Peyer's patch (tissue), 4 donors: ENCODE measurements at regions not wholly inside any gene's neighbourhood (a gene's known extent, or its start where the extent isn't known, plus 50 kb on each side); places are given as distances from the start of the nearest gene placed in this dataset.

ENCODE experiments used
- DNase-seq, 3 donors: peaks; one replicate each; pipeline ENCODE4 v3.0.0-alpha.2; 2017 to 2019
- H3K27ac ChIP-seq, 4 donors: fragments of 200-600 bp; sonication (generic); one replicate each; pipeline ENCODE4 v1.5.1; 2016 to 2019
- H3K27me3 ChIP-seq, 2 donors: fragments of 200-600 bp; sonication (generic); one replicate each; pipeline ENCODE4 v1.5.1; 2019
- H3K36me3 ChIP-seq, 3 donors: fragments of 200-600 bp; sonication (generic); one replicate each; pipeline ENCODE4 v1.5.1; 2016 to 2019
- H3K4me1 ChIP-seq, 4 donors: fragments of 200-600 bp; sonication (generic); one replicate each; pipeline ENCODE4 v1.5.1; 2016 to 2019
- H3K4me3 ChIP-seq, 4 donors: fragments of 200-600 bp; sonication (generic); 1 replicate in 3 of 4; 2 replicates in 1 of 4; pipeline ENCODE4 v1.5.1; 2016 to 2019; ENCODE audit warnings: mild to moderate bottlenecking in 1 of 4
- H3K9me3 ChIP-seq, 4 donors: fragments of 200-600 bp; sonication (generic); one replicate each; pipeline ENCODE4 v1.5.1; 2016 to 2019; ENCODE audit warnings: mild to moderate bottlenecking in 1 of 4
- CTCF ChIP-seq, 6 experiments: fragments of 450-650 bp in 4 of 6; fragments of 200-600 bp in 2 of 6; sonication (generic) in 1 of 6; IDR thresholded peaks; one replicate each; pipeline ENCODE4 v1.5.1; 2017 to 2019; ENCODE audit warnings: antibody characterized with exemption in 6 of 6, mild to moderate bottlenecking in 3 of 6, moderate library complexity in 1 of 6
- POLR2A ChIP-seq, 2 donors: fragments of 450-650 bp; IDR thresholded peaks; one replicate each; pipeline ENCODE4 v1.5.1; 2017; ENCODE audit warnings: antibody characterized with exemption in 2 of 2, mild to moderate bottlenecking in 2 of 2, moderate library complexity in 2 of 2

- no peak overlapping the region for H3K4me3 ChIP-seq
- no peak for DNase-seq
- peaks cover 0 to 8% (median 0%) of the 10 kb centered on the region in 4 donors for H3K4me1 ChIP-seq
- no peaks in the 10 kb centered on the region for H3K9me3 ChIP-seq
- no peak for TF ChIP-seq CTCF (IDR thresholded peaks at IDR 0.05)
- no peak for TF ChIP-seq POLR2A (IDR thresholded peaks at IDR 0.05)
- H3K36me3 ChIP-seq: no peaks in the 10 kb centered on the region
- H3K27ac ChIP-seq: no peak overlapping the region
- H3K27me3 ChIP-seq: no peaks in the 10 kb centered on the region
Measured at GRCh38 chr16:87233928-87234327, 83.3 kb downstream of the C16orf95 start.

GRCh38 chr16:87234601-87235000, 82.6 kb downstream of the C16orf95 start:
- H3K27ac ChIP-seq: no peak overlapping the region
- no peaks in the 10 kb centered on the region for H3K27me3 ChIP-seq
- H3K36me3 ChIP-seq: no peaks in the 10 kb centered on the region
- TF ChIP-seq CTCF (IDR thresholded peaks at IDR 0.05) (no peak), POLR2A (IDR thresholded peaks at IDR 0.05) (no peak)
- H3K9me3 ChIP-seq: no peaks in the 10 kb centered on the region
- no peak for DNase-seq
- peaks cover 0 to 8% (median 0%) of the 10 kb centered on the region in 4 donors for H3K4me1 ChIP-seq
- H3K4me3 ChIP-seq: no peak overlapping the region

DNA sequence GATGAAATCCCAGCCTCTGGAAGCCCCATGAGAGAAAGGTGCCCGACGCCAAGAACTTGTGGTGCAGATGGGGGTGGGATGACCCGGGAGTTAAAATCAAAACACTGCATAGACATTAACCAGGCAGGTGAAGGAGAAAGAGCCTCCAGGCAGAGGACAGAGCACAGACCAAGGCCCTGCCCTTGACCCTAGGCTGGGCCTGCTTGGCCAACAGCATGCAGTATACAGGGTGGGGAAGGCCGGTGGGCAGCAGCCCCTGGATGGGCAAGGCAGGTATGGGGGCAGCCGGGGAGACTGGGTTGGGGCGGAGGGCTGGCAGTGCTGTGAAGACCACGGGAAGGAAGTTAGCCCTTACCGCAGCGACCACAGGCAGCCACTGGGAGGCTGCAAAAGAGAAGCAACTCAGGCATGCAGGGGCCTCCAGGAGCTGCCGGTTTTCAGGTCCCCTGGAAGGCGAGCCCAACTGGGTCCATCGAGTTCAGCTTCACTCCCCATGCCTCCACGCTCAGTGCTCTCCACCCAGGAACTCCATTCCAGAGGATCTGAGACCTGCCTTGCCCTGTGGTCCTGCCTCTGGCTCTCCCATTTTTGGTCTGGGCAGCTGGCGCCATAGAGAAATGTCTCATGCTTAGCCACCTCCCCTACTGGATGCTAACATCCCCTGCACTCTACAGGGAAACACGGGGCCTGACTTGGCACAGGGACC, 81.2 kb downstream of the C16orf95 start:
- Histone ChIP-seq H3K4me1 (peaks cover 0 to 8% (median 3%) of the 10 kb centered on the region in 4 donors), H3K36me3 (no peaks in the 10 kb centered on the region), H3K4me3 (no peak overlapping the region), H3K27me3 (no peaks in the 10 kb centered on the region), H3K9me3 (no peaks in the 10 kb centered on the region), H3K27ac (no peak overlapping the region)
- peak in 1 of 3 donors; percentile 29 for DNase-seq
- TF ChIP-seq CTCF (IDR thresholded peaks at IDR 0.05) (no peak), POLR2A (IDR thresholded peaks at IDR 0.05) (no peak)

- Histone ChIP-seq H3K36me3 (no peaks in the 10 kb centered on the region), H3K27ac (no peak overlapping the region), H3K4me1 (peaks cover 0 to 8% (median 3%) of the 10 kb centered on the region in 4 donors), H3K27me3 (no peaks in the 10 kb centered on the region), H3K4me3 (no peak overlapping the region), H3K9me3 (no peaks in the 10 kb centered on the region)
- no peak for TF ChIP-seq POLR2A (IDR thresholded peaks at IDR 0.05)
- TF ChIP-seq CTCF (IDR thresholded peaks at IDR 0.05): no peak
- DNase-seq: no peak
Measured at GRCh38 chr16:87236516-87237115, 80.6 kb downstream of the C16orf95 start.

DNA sequence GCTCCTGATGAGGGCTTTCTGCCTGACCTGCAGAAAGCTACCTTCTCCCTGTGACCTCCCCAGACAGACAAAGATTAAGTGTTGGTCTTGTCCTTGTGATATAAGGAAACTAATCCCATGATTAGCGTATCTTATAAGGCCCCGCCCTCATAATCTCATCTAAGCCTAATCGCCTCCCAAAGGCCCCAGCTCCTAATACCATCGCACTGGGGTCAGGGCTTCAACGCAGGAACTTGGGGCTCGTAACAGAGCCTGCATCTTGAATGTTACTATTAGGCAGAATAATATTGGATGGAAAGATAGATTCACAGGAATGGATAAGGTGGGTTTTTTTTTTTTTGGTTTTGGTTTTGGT, 78.9 kb downstream of the C16orf95 start:
- peaks cover 0 to 8% (median 3%) of the 10 kb centered on the region in 4 donors for H3K4me1 ChIP-seq
- H3K4me3 ChIP-seq: no peak overlapping the region
- DNase-seq: no peak
- TF ChIP-seq CTCF (IDR thresholded peaks at IDR 0.05) (no peak), POLR2A (IDR thresholded peaks at IDR 0.05) (no peak)
- H3K27ac ChIP-seq: no peak overlapping the region
- H3K36me3 ChIP-seq: no peaks in the 10 kb centered on the region
- no peaks in the 10 kb centered on the region for H3K27me3 ChIP-seq
- H3K9me3 ChIP-seq: no peaks in the 10 kb centered on the region
